ENCODE measurements at regions not wholly inside any gene's neighbourhood (a gene's known extent, or its start where the extent isn't known, plus 50 kb on each side); places are given as distances from the start of the nearest gene placed in this dataset.

DNA sequence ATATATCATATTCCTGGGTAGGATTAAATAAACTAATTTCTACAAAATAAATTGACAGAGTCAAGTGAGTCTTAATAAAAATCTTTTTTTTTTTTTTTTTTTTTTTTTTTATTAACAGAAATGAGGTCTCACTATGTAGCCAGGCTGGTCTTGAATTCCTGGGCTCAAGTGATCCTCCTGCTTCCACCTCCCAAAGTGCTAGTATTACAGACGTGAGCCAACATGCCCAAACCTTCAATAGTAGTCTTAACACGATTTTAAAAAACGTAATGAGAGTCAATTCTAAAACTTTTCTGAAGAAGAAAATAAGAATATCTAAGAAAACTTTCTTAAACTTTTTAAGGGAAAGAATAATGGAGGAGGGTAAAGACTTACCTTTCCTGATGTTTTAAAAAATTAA is 84.2 kb downstream of the YIPF5 start:
- TF ChIP-seq, protein P1, sequence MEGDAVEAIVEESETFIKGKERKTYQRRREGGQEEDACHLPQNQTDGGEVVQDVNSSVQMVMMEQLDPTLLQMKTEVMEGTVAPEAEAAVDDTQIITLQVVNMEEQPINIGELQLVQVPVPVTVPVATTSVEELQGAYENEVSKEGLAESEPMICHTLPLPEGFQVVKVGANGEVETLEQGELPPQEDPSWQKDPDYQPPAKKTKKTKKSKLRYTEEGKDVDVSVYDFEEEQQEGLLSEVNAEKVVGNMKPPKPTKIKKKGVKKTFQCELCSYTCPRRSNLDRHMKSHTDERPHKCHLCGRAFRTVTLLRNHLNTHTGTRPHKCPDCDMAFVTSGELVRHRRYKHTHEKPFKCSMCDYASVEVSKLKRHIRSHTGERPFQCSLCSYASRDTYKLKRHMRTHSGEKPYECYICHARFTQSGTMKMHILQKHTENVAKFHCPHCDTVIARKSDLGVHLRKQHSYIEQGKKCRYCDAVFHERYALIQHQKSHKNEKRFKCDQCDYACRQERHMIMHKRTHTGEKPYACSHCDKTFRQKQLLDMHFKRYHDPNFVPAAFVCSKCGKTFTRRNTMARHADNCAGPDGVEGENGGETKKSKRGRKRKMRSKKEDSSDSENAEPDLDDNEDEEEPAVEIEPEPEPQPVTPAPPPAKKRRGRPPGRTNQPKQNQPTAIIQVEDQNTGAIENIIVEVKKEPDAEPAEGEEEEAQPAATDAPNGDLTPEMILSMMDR (IDR thresholded peaks at IDR 0.05; ENCODE audit: unreplicated experiment) = no peak
- H3K4me1 Mint-ChIP-seq (ENCODE audit: unreplicated experiment) = peaks cover 18% of the 10 kb centered on the region
- H3K9me3 Mint-ChIP-seq (ENCODE audit: unreplicated experiment) = no peaks in the 10 kb centered on the region
- H3K4me3 Mint-ChIP-seq (ENCODE audit: unreplicated experiment) = no peak overlapping the region
- DNase-seq (ENCODE audit: low spot score) = no peak
- no peaks in the 10 kb centered on the region for H3K36me3 Mint-ChIP-seq (ENCODE audit: low read depth, unreplicated experiment)
- H3K27me3 Mint-ChIP-seq (ENCODE audit: unreplicated experiment) = no peaks in the 10 kb centered on the region
- H3K27ac Mint-ChIP-seq (ENCODE audit: unreplicated experiment) = no peak overlapping the region

DNA sequence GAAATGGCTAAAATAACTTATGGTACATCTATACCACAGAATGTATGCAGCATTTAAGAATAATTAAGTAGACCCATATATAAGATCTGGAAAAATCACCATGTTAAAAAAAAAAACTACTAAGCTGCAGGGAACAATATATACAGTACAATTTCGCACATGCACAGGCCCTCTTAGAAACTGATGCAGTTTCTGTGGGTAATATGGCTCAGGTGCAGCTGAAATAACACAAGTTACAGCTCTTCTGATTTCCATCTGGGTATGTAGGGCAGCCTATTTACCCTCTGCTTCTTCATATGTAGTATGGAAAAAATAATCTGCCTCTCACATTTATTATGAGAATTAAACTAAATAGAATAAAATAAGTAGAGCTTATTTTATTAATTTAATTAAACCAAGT is 82.9 kb downstream of the YIPF5 start:
- Mint-ChIP-seq H3K27me3 (ENCODE audit: unreplicated experiment) (no peaks in the 10 kb centered on the region), H3K27ac (ENCODE audit: unreplicated experiment) (no peak overlapping the region), H3K36me3 (ENCODE audit: low read depth, unreplicated experiment) (no peaks in the 10 kb centered on the region), H3K9me3 (ENCODE audit: unreplicated experiment) (no peaks in the 10 kb centered on the region), H3K4me1 (ENCODE audit: unreplicated experiment) (peaks cover 21% of the 10 kb centered on the region), H3K4me3 (ENCODE audit: unreplicated experiment) (no peak overlapping the region)
- TF ChIP-seq, protein P1 (IDR thresholded peaks at IDR 0.05; ENCODE audit: unreplicated experiment) = no peak
- DNase-seq (ENCODE audit: low spot score) = no peak

DNA sequence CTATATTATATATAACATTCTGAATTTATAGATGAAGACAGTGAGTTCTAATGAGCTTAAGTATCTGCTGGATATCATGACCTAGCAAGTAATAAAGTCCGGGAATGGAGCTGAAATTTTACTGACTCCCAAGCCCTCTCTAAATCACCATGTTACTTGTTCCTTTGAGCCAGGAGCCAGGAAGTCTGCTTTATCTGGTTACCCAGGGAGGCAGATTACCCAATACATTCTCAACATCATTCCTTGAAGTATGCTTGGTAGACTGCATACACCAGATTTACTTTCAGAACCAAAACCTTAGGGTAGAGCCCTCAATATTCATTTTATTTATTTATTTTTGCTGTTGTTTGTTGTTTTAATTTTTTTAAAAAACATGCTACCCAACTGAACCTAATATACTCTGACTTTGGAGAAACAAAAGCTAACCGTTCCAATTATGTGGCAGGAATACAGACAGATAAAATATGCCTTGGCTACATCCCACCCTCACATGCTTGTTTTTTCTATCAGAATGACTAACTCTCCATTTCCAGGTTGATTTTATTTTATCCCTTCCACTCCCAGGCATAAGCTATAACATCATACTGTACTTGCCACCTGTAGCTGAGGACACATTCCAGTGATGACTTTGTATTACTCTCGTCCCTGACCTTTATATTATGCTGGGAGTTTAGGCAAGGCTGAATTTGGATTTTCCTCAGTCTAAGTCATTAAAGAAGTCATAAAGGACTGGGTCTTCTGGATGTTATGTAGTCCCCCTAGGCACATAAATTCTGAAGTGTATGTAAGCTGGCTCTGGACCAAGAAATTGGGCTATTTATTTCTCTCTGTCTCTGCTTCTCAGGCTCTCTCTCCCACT is 82.0 kb downstream of the YIPF5 start:
- Mint-ChIP-seq H3K27me3 (ENCODE audit: unreplicated experiment) (no peaks in the 10 kb centered on the region), H3K36me3 (ENCODE audit: low read depth, unreplicated experiment) (no peaks in the 10 kb centered on the region), H3K9me3 (ENCODE audit: unreplicated experiment) (no peaks in the 10 kb centered on the region), H3K4me1 (ENCODE audit: unreplicated experiment) (peaks cover 21% of the 10 kb centered on the region), H3K27ac (ENCODE audit: unreplicated experiment) (peak overlapping the region; percentile 37), H3K4me3 (ENCODE audit: unreplicated experiment) (no peak overlapping the region)
- DNase-seq (ENCODE audit: low spot score) = no peak
- TF ChIP-seq, protein P1 (IDR thresholded peaks at IDR 0.05; ENCODE audit: unreplicated experiment) = no peak

DNA sequence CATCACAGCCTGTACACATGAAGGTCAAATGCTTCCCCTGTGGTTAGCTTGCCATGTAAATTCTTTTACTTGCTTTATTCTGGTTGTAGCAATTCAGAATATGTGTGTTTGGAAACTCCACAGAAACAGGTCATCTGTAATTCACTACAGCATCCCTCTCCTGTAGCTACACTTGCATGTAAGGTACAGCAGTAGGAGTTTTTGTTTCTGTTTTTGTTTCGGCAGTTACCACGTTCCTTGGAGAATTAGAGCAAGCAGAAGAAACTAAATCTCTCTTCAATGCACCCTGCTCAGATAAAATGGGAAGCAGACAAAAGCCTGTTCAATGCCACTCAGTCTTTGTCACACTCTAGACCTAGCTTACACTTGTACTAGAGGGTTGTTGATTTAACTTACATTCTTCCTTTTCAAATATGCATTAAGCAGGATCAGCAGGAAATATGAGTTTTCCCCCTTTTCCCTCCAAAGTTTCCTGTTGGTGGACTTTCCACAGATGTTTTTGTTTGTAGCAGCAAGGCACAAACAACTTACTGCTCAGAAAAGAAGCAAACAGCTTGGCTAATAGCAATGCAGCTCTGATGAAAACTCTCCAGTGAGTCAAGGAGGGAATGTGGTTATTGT is 80.9 kb downstream of the YIPF5 start:
- H3K27me3 Mint-ChIP-seq (ENCODE audit: unreplicated experiment) = no peaks in the 10 kb centered on the region
- H3K27ac Mint-ChIP-seq (ENCODE audit: unreplicated experiment) = no peak overlapping the region
- no peak overlapping the region for H3K4me3 Mint-ChIP-seq (ENCODE audit: unreplicated experiment)

More for the DNA sequence above, 80.9 kb downstream of the YIPF5 start:
- DNase-seq (ENCODE audit: low spot score) = no peak
- no peaks in the 10 kb centered on the region for H3K9me3 Mint-ChIP-seq (ENCODE audit: unreplicated experiment)
- H3K4me1 Mint-ChIP-seq (ENCODE audit: unreplicated experiment) = peaks cover 24% of the 10 kb centered on the region
- no peaks in the 10 kb centered on the region for H3K36me3 Mint-ChIP-seq (ENCODE audit: low read depth, unreplicated experiment)
- TF ChIP-seq, protein P1 (IDR thresholded peaks at IDR 0.05; ENCODE audit: unreplicated experiment) = no peak
